Endothelial cell of umbilical vein (primary cell): ENCODE measurements at regions not wholly inside any gene's neighbourhood (a gene's known extent, or its start where the extent isn't known, plus 50 kb on each side); places are given as distances from the start of the nearest gene placed in this dataset.

Source experiments
- BruUV-seq: library from RNA; stranded (reverse); fragments of 400-500 nt; replicated peaks from 2 replicates; lab custom pipeline; 2021; lab: Mats Ljungman, UMichigan
- CTCF ChIA-PET: fragments of 300-600, 350-600 bp; sonication (Branson Sonifier 250); formaldehyde crosslinking; loops from one replicate; lab custom pipeline; 2021; ENCODE audit warnings: antibody characterized with exemption, inconsistent platforms; lab: Charles Lee
- POLR2A ChIA-PET: fragments of 300-600, 350-600 bp; sonication (Branson Sonifier 250); formaldehyde crosslinking; loops from one replicate; lab custom pipeline; 2021; ENCODE audit warnings: antibody characterized with exemption, inconsistent platforms; lab: Charles Lee
- DNase-seq: peaks from one replicate; pipeline ENCODE4 v3.0.0-alpha.2; 2011; ENCODE audit warnings: low read depth, low spot score
- FAIRE-seq: peaks from 2 replicates; lab custom pipeline; 2011; peaks lifted over from hg19 to GRCh38; lab: Jason Lieb, UNC
- H2AFZ ChIP-seq: 2 replicates; pipeline ENCODE4 v1.6.0; 2012; ENCODE audit warnings: low read depth, low read length, control low read depth, inconsistent platforms
- H3K27ac ChIP-seq: 2 replicates; pipeline ENCODE4 v1.5.1; 2011; ENCODE audit warnings: low read depth, mild to moderate bottlenecking, control low read depth, low read length, moderate library complexity; ENCODE audit not compliant: insufficient read depth
- H3K27me3 ChIP-seq, 2 experiments: 2 replicates each; pipeline versions ENCODE4 v1.6.0 to v1.6.1; 2011; ENCODE audit warnings: low read length in 2 of 2, mixed read lengths in 1 of 2; ENCODE audit not compliant: control insufficient read depth in 2 of 2, insufficient read depth in 2 of 2
- H3K36me3 ChIP-seq, 2 experiments: 2 replicates in 1 of 2; 3 replicates in 1 of 2; pipeline ENCODE4 v1.5.1; 2011; ENCODE audit warnings: low read length in 2 of 2, mild to moderate bottlenecking in 1 of 2, moderate library complexity in 1 of 2; ENCODE audit not compliant: control insufficient read depth in 2 of 2, insufficient read depth in 2 of 2; ENCODE audit errors: extremely low read depth in 1 of 2
- H3K4me1 ChIP-seq: 3 replicates; pipeline ENCODE4 v1.5.1; 2011; ENCODE audit warnings: mild to moderate bottlenecking, low read length; ENCODE audit not compliant: control insufficient read depth, insufficient read depth; ENCODE audit errors: extremely low read depth
- H3K4me2 ChIP-seq: 2 replicates; pipeline ENCODE4 v1.6.1; 2011; ENCODE audit warnings: low read length, control low read depth, mixed read lengths; ENCODE audit not compliant: insufficient read depth
- H3K4me3 ChIP-seq, 3 experiments: fragments of 200-600 bp in 1 of 3; sonication (generic), shearing (Covaris generic) in 1 of 3; replicated peaks in 1 of 3; 2 replicates each; pipeline ENCODE4 v1.5.1; 2011 to 2016; ENCODE audit warnings: control low read depth in 3 of 3, low read length in 3 of 3, mild to moderate bottlenecking in 2 of 3, inconsistent platforms in 1 of 3, low read depth in 1 of 3, moderate library complexity in 1 of 3; ENCODE audit not compliant: insufficient read depth in 1 of 3
- H3K79me2 ChIP-seq: 2 replicates; pipeline ENCODE4 v1.6.0; 2012; ENCODE audit warnings: low read length, inconsistent platforms; ENCODE audit not compliant: control insufficient read depth, insufficient read depth
- H3K9ac ChIP-seq: replicated peaks from 2 replicates; pipeline ENCODE3; 2011; ENCODE audit warnings: low read length, control low read depth; ENCODE audit not compliant: insufficient read depth; ENCODE audit errors: extremely low read depth
- H3K9me1 ChIP-seq: replicated peaks from 3 replicates; pipeline ENCODE4 v1.6.0; 2011; ENCODE audit warnings: mild to moderate bottlenecking, low read length; ENCODE audit not compliant: control insufficient read depth, insufficient read depth; ENCODE audit errors: extremely low read depth
- H3K9me3 ChIP-seq: replicated peaks from 2 replicates; pipeline ENCODE4 v1.5.1; 2012; ENCODE audit warnings: low read length, inconsistent platforms; ENCODE audit not compliant: control insufficient read depth, insufficient read depth
- H4K20me1 ChIP-seq: replicated peaks from 2 replicates; pipeline ENCODE3; 2011; ENCODE audit warnings: mild to moderate bottlenecking, low read length; ENCODE audit not compliant: control insufficient read depth, insufficient read depth; ENCODE audit errors: extremely low read depth
- CTCF ChIP-seq, 2 donors: IDR thresholded peaks; 1 replicate in 1 of 2; 2 replicates in 1 of 2; pipeline ENCODE4 v1.5.1; 2011; ENCODE audit warnings: low read length in 2 of 2, mild to moderate bottlenecking in 2 of 2, moderate library complexity in 2 of 2, control low read depth in 1 of 2, inconsistent platforms in 1 of 2, low read depth in 1 of 2; ENCODE audit not compliant: insufficient read depth in 1 of 2; ENCODE audit errors: extremely low read depth in 1 of 2
- EZH2 ChIP-seq: IDR thresholded peaks from 2 replicates; pipeline ENCODE4 v1.6.1; 2012; ENCODE audit warnings: borderline replicate concordance, low read depth, mild to moderate bottlenecking, moderate library complexity, low read length, inconsistent platforms; ENCODE audit not compliant: severe bottlenecking
- FOS ChIP-seq: IDR thresholded peaks from 2 replicates; pipeline ENCODE4 v1.6.1; 2011; ENCODE audit warnings: mild to moderate bottlenecking, low read length, moderate library complexity, borderline replicate concordance; ENCODE audit not compliant: insufficient read depth
- GATA2 ChIP-seq: IDR thresholded peaks from 2 replicates; pipeline ENCODE4 v1.7.0; 2011; ENCODE audit warnings: low read depth, mild to moderate bottlenecking, moderate library complexity, mixed read lengths, low read length; ENCODE audit not compliant: insufficient read length, insufficient read depth
- JUN ChIP-seq: IDR thresholded peaks from 2 replicates; pipeline ENCODE4 v1.6.1; 2011; ENCODE audit warnings: borderline replicate concordance, low read depth; ENCODE audit not compliant: insufficient read length, insufficient read depth
- MAX ChIP-seq: IDR thresholded peaks from 2 replicates; pipeline ENCODE4 v1.6.1; 2011; ENCODE audit not compliant: insufficient read depth, insufficient read length
- MYC ChIP-seq: IDR thresholded peaks from one replicate; pipeline ENCODE4 v1.6.1; 2011; ENCODE audit warnings: mild to moderate bottlenecking, low read depth, low read length
- POLR2A ChIP-seq: IDR thresholded peaks from 2 replicates; pipeline ENCODE4 v1.6.1; 2012; ENCODE audit warnings: low read depth, mild to moderate bottlenecking, control low read depth, low read length
- POLR2AphosphoS5 ChIP-seq: IDR thresholded peaks from 2 replicates; pipeline ENCODE4 v1.6.1; 2012; ENCODE audit warnings: low read depth, mild to moderate bottlenecking, control low read depth, low read length, moderate library complexity; ENCODE audit not compliant: insufficient read depth
- dilution Hi-C: fragments of 300-500 bp; cut with MboI; formaldehyde crosslinking; loops from one replicate; pipeline ENCODE4 v1.15.0; 2019; ENCODE audit warnings: low sequenced_read_pairs; ENCODE audit not compliant: extremely low pct_ligation_motif_present
- intact Hi-C: fragments of 100-400 bp; cut with micrococcal nuclease; formaldehyde crosslinking; loops from one replicate; pipeline ENCODE4 v1.10.0; 2022

GRCh38 chr3:194265996-194266964, 84.8 kb downstream of the CPN2 start:
- no peaks in the 10 kb centered on the region for H3K9me1 ChIP-seq
- no peaks in the 10 kb centered on the region for H3K36me3 ChIP-seq
- dilution Hi-C loops (no loop called here), intact Hi-C loops (loop anchor here (1.0 to 2.0 kb wide), 13 partner anchors 11 to 485 kb away; no protein-coding TSS in a partner anchor)
- no peak overlapping the region for H2AFZ ChIP-seq
- H3K27me3 ChIP-seq = no peaks in the 10 kb centered on the region
- H3K9ac ChIP-seq = peak overlapping the region; percentile 82
- H3K27ac ChIP-seq = peak overlapping the region; percentile 97
- no peaks in the 10 kb centered on the region for H3K9me3 ChIP-seq
- POLR2A ChIA-PET = interaction anchor here (0.8 to 1.4 kb wide), 6 partner anchors 11 to 131 kb away, joined by 3 to 11 read pairs (median 5); partner anchors contain the start of gene HES1
- no peak overlapping the region for H3K4me3 ChIP-seq
- BruUV-seq = TSS peak; percentile 58
- peak; percentile 18 for FAIRE-seq
- CTCF ChIA-PET = interaction anchor here (0.6 to 4.8 kb wide), 17 partner anchors 8 to 601 kb away, joined by 3 to 98 read pairs (median 5); partner anchors contain the start of gene HES1
- H3K4me2 ChIP-seq = peak overlapping the region; percentile 20
- no peaks in the 10 kb centered on the region for H3K79me2 ChIP-seq
- TF ChIP-seq POLR2AphosphoS5 (no peak), GATA2 (no peak), FOS (no peak), MYC (no peak), EZH2 (no peak), MAX (no peak), CTCF (IDR thresholded peaks at IDR 0.05; ENCODE audit: extremely low read depth in 1 of 2, insufficient read depth in 1 of 2, low read depth in 1 of 2, low read length in 2 of 2) (no peak), POLR2A (no peak), JUN (no peak)
- DNase-seq = peak; percentile 78
- no peaks in the 10 kb centered on the region for H4K20me1 ChIP-seq
- H3K4me1 ChIP-seq = peaks cover 47% of the 10 kb centered on the region
